ENCODE measurements at regions not wholly inside any gene's neighbourhood (a gene's known extent, or its start where the extent isn't known, plus 50 kb on each side); places are given as distances from the start of the nearest gene placed in this dataset.

- CTCF ChIA-PET, result no interaction called here
- H3K4me1 ChIP-seq (ENCODE audit: control insufficient read depth, extremely low read depth, insufficient read depth, low read length), result no peaks in the 10 kb centered on the region
- H3K27me3 ChIP-seq (ENCODE audit: control insufficient read depth in 2 of 2, insufficient read depth in 2 of 2, low read length in 2 of 2), result no peaks in the 10 kb centered on the region
- no peaks in the 10 kb centered on the region for H3K9me1 ChIP-seq (replicated peaks; ENCODE audit: control insufficient read depth, extremely low read depth, insufficient read depth, low read length)
- FAIRE-seq (no peak), DNase-seq (ENCODE audit: low read depth, low spot score) (no peak)
- H2AFZ ChIP-seq (ENCODE audit: low read depth, low read length), result no peak overlapping the region
- BruUV-seq (replicated peaks), result no TSS peak
- no peak overlapping the region for H3K4me2 ChIP-seq (ENCODE audit: insufficient read depth, low read length)
- no peak overlapping the region for H3K4me3 ChIP-seq (replicated peaks in 1 of 3; ENCODE audit: insufficient read depth in 1 of 3, low read depth in 1 of 3, low read length in 3 of 3)
- H3K27ac ChIP-seq (ENCODE audit: insufficient read depth, low read depth, low read length), result no peak overlapping the region
- no peaks in the 10 kb centered on the region for H3K36me3 ChIP-seq (ENCODE audit: control insufficient read depth in 2 of 2, extremely low read depth in 1 of 2, insufficient read depth in 2 of 2, low read length in 2 of 2)
- H3K79me2 ChIP-seq (ENCODE audit: control insufficient read depth, insufficient read depth, low read length), result no peaks in the 10 kb centered on the region
- H4K20me1 ChIP-seq (replicated peaks; ENCODE audit: control insufficient read depth, extremely low read depth, insufficient read depth, low read length), result no peaks in the 10 kb centered on the region
- dilution Hi-C loops (cut with MboI; ENCODE audit: extremely low pct_ligation_motif_present, low sequenced_read_pairs), result no loop called here
- no peaks in the 10 kb centered on the region for H3K9me3 ChIP-seq (replicated peaks; ENCODE audit: control insufficient read depth, insufficient read depth, low read length)
- POLR2A ChIA-PET, result no interaction called here
- no peak overlapping the region for H3K9ac ChIP-seq (replicated peaks; ENCODE audit: extremely low read depth, insufficient read depth, low read length)
- intact Hi-C loops (cut with micrococcal nuclease), result no loop called here
- TF ChIP-seq POLR2A (IDR thresholded peaks at IDR 0.05; ENCODE audit: low read depth, low read length), result no peak
- TF ChIP-seq EZH2 (IDR thresholded peaks at IDR 0.05; ENCODE audit: borderline replicate concordance, low read depth, low read length, severe bottlenecking), result no peak
- no peak for TF ChIP-seq CTCF (IDR thresholded peaks at IDR 0.05; ENCODE audit: extremely low read depth in 1 of 2, insufficient read depth in 1 of 2, low read depth in 1 of 2, low read length in 2 of 2)
- TF ChIP-seq POLR2AphosphoS5 (IDR thresholded peaks at IDR 0.05; ENCODE audit: insufficient read depth, low read depth, low read length), result no peak
- TF ChIP-seq MYC (IDR thresholded peaks at IDR 0.05; ENCODE audit: low read depth, low read length), result no peak
- no peak for TF ChIP-seq FOS (IDR thresholded peaks at IDR 0.05; ENCODE audit: borderline replicate concordance, insufficient read depth, low read length)
- TF ChIP-seq GATA2 (IDR thresholded peaks at IDR 0.05; ENCODE audit: insufficient read depth, insufficient read length, low read depth, low read length), result no peak
- no peak for TF ChIP-seq JUN (IDR thresholded peaks at IDR 0.05; ENCODE audit: borderline replicate concordance, insufficient read depth, insufficient read length, low read depth)
- no peak for TF ChIP-seq MAX (IDR thresholded peaks at IDR 0.05; ENCODE audit: insufficient read depth, insufficient read length)
Observed at GRCh38 chr13:22883262-22883840, 297.4 kb upstream of the SGCG start.

All from endothelial cell of umbilical vein (primary cell).